IMR-90 (cell line): ENCODE measurements at regions not wholly inside any gene's neighbourhood (a gene's known extent, or its start where the extent isn't known, plus 50 kb on each side); places are given as distances from the start of the nearest gene placed in this dataset.

Experiments used
- ATAC-seq: fragments of 200-7000 bp; cut with Tn5 transposase; 2 replicates; pipeline ENCODE4 v1.9.1; 2020; ENCODE audit warnings: low read depth, mild to moderate bottlenecking, moderate library complexity
- BruUV-seq: library from RNA; stranded (reverse); fragments of 400-500 nt; replicated peaks from 2 replicates; lab custom pipeline; 2021; lab: Mats Ljungman, UMichigan
- CTCF ChIA-PET: fragments of 300-600 bp; formaldehyde crosslinking; extraction: SDS; loops from one replicate; lab custom pipeline; 2021; ENCODE audit warnings: antibody characterized with exemption; lab: Yijun Ruan, JAX
- POLR2A ChIA-PET: fragments of 300-600 bp; sonication (Branson Sonifier 250); formaldehyde crosslinking; loops from one replicate; lab custom pipeline; 2022; ENCODE audit warnings: antibody characterized with exemption; ENCODE audit not compliant: unreplicated experiment; lab: Charles Lee
- DNase-seq: peaks from one replicate; pipeline ENCODE4 v3.0.0; 2013
- H2AFZ ChIP-seq: replicated peaks from 2 replicates; pipeline ENCODE3; 2013; ENCODE audit warnings: low read length, mild to moderate bottlenecking; ENCODE audit not compliant: poor library complexity
- H2AK5ac ChIP-seq: 2 replicates; pipeline ENCODE4 v1.6.1; 2013; ENCODE audit warnings: low read depth, low read length, inconsistent platforms
- H2AK9ac ChIP-seq: replicated peaks from 2 replicates; pipeline ENCODE3; 2013; ENCODE audit warnings: mild to moderate bottlenecking, low read depth, low read length, moderate library complexity; ENCODE audit not compliant: poor library complexity
- H2BK120ac ChIP-seq: 2 replicates; pipeline ENCODE4 v1.6.1; 2013; ENCODE audit warnings: low read depth, low read length, inconsistent platforms
- H2BK15ac ChIP-seq: 3 replicates; pipeline ENCODE4 v1.6.1; 2013; ENCODE audit warnings: low read depth, low read length, inconsistent platforms
- H2BK20ac ChIP-seq: 2 replicates; pipeline ENCODE4 v1.6.1; 2013; ENCODE audit warnings: low read depth, mild to moderate bottlenecking, inconsistent platforms, low read length, moderate library complexity
- H2BK5ac ChIP-seq: 2 replicates; pipeline ENCODE4 v1.6.1; 2013; ENCODE audit warnings: mild to moderate bottlenecking, low read depth, low read length, inconsistent platforms; ENCODE audit not compliant: poor library complexity, severe bottlenecking
- H3K14ac ChIP-seq: replicated peaks from 2 replicates; pipeline ENCODE4 v1.6.1; 2013; ENCODE audit warnings: low read depth, low read length, inconsistent platforms
- H3K18ac ChIP-seq: 2 replicates; pipeline ENCODE4 v1.6.1; 2013; ENCODE audit warnings: low read depth, low read length, control low read depth
- H3K23ac ChIP-seq: 2 replicates; pipeline ENCODE4 v1.6.1; 2013; ENCODE audit warnings: low read depth, low read length, inconsistent platforms
- H3K27ac ChIP-seq: 2 replicates; pipeline ENCODE4 v1.5.1; 2013; ENCODE audit warnings: mild to moderate bottlenecking, control low read depth, low read length; ENCODE audit not compliant: insufficient read depth
- H3K27me3 ChIP-seq: 2 replicates; pipeline ENCODE4 v1.6.1; 2013; ENCODE audit warnings: low read length; ENCODE audit not compliant: control insufficient read depth, insufficient read depth
- H3K36me3 ChIP-seq: 2 replicates; pipeline ENCODE4 v1.6.1; 2013; ENCODE audit warnings: low read length, mixed read lengths; ENCODE audit not compliant: control insufficient read depth, insufficient read depth
- H3K4ac ChIP-seq: 2 replicates; pipeline ENCODE4 v1.6.1; 2013; ENCODE audit warnings: low read depth, low read length, inconsistent platforms
- H3K4me1 ChIP-seq: 2 replicates; pipeline ENCODE4 v1.6.1; 2013; ENCODE audit warnings: low read length, mixed read lengths; ENCODE audit not compliant: control insufficient read depth, insufficient read depth
- H3K4me2 ChIP-seq: 2 replicates; pipeline ENCODE4 v1.6.1; 2013; ENCODE audit warnings: low read depth, mild to moderate bottlenecking, control low read depth, low read length, moderate library complexity
- H3K4me3 ChIP-seq: 2 replicates; pipeline ENCODE4 v1.5.1; 2013; ENCODE audit warnings: low read depth, mild to moderate bottlenecking, control low read depth, low read length, moderate library complexity; ENCODE audit not compliant: insufficient read depth
- H3K56ac ChIP-seq: 2 replicates; pipeline ENCODE4 v1.6.1; 2013; ENCODE audit warnings: low read length, inconsistent platforms; ENCODE audit not compliant: insufficient read depth; ENCODE audit errors: extremely low read depth
- H3K79me1 ChIP-seq, 2 experiments: 2 replicates each; pipeline ENCODE4 v1.6.1; 2013; ENCODE audit warnings: low read length in 2 of 2, inconsistent platforms in 1 of 2, low read depth in 1 of 2
- H3K9ac ChIP-seq: 2 replicates; pipeline ENCODE4 v1.6.1; 2013; ENCODE audit warnings: low read depth, low read length, control low read depth
- H3K9me1 ChIP-seq: 2 replicates; pipeline ENCODE4 v1.6.1; 2013; ENCODE audit warnings: low read length, inconsistent platforms; ENCODE audit not compliant: insufficient read depth
- H3K9me3 ChIP-seq: 2 replicates; pipeline ENCODE4 v1.6.1; 2013; ENCODE audit warnings: low read length; ENCODE audit not compliant: control insufficient read depth, insufficient read depth
- H4K20me1 ChIP-seq: 2 replicates; pipeline ENCODE4 v1.6.1; 2013; ENCODE audit warnings: low read length, inconsistent platforms; ENCODE audit not compliant: insufficient read depth
- H4K5ac ChIP-seq: 2 replicates; pipeline ENCODE4 v1.6.1; 2013; ENCODE audit warnings: mild to moderate bottlenecking, low read depth, low read length, control low read depth
- H4K8ac ChIP-seq, 2 experiments: 2 replicates each; pipeline ENCODE4 v1.6.1; 2013; ENCODE audit warnings: low read depth in 2 of 2, low read length in 2 of 2, control low read depth in 1 of 2, inconsistent platforms in 1 of 2
- H4K91ac ChIP-seq: 2 replicates; pipeline ENCODE4 v1.6.1; 2013; ENCODE audit warnings: low read depth, low read length, inconsistent platforms; ENCODE audit not compliant: insufficient read depth
- BHLHE40 ChIP-seq: fragments of 150-350 bp; IDR thresholded peaks from 2 replicates; pipeline ENCODE4 v1.6.1; 2016; ENCODE audit warnings: mild to moderate bottlenecking, low read depth, low read length
- CHD1 ChIP-seq: IDR thresholded peaks from 2 replicates; pipeline ENCODE4 v1.6.1; 2012; ENCODE audit warnings: low read depth, low read length, improper control_type of control experiment
- MAFK ChIP-seq: IDR thresholded peaks from 2 replicates; pipeline ENCODE4 v1.6.1; 2012; ENCODE audit warnings: low read depth, low read length, improper control_type of control experiment
- RCOR1 ChIP-seq: IDR thresholded peaks from 2 replicates; pipeline ENCODE4 v1.6.1; 2012; ENCODE audit warnings: mild to moderate bottlenecking, low read length, improper control_type of control experiment; ENCODE audit not compliant: insufficient replicate concordance
- RFX5 ChIP-seq: IDR thresholded peaks from 2 replicates; pipeline ENCODE4 v1.8.0; 2012; ENCODE audit warnings: low read depth, mild to moderate bottlenecking, low read length, moderate library complexity
- WGBS, 2 experiments: methylation state at CpG; one replicate each; pipeline versions ENCODE4 v1.1.5 to v1.1.7; 2013; ENCODE audit warnings: missing lambda C conversion rate in 2 of 2; ENCODE audit not compliant: insufficient read length in 1 of 2; ENCODE audit errors: extremely low coverage in 2 of 2; 5-methylcytosine and 5-hydroxymethylcytosine counted together
- dilution Hi-C: fragments of 300-500 bp; cut with HindIII; formaldehyde crosslinking; loops from one replicate; pipeline ENCODE4 v1.14.3; 2018; ENCODE audit warnings: low sequenced_read_pairs; ENCODE audit not compliant: unreplicated experiment
- in situ Hi-C: fragments of 300-500 bp; cut with MboI; formaldehyde crosslinking; loops from 3 replicates; pipeline ENCODE4 v1.14.3; 2019; ENCODE audit warnings: low sequenced_read_pairs, inconsistent platforms, mixed read lengths
- intact Hi-C: fragments of 100-400 bp; cut with micrococcal nuclease; formaldehyde crosslinking; loops from 2 replicates; pipeline ENCODE4 v1.10.0; 2022
- TF ChIP-seq, protein P1 (sequence below): fragments of 150-350 bp; IDR thresholded peaks from 2 replicates; pipeline ENCODE4 v1.6.1; 2016; ENCODE audit warnings: low read depth, mild to moderate bottlenecking, low read length, moderate library complexity, borderline replicate concordance

DNA sequence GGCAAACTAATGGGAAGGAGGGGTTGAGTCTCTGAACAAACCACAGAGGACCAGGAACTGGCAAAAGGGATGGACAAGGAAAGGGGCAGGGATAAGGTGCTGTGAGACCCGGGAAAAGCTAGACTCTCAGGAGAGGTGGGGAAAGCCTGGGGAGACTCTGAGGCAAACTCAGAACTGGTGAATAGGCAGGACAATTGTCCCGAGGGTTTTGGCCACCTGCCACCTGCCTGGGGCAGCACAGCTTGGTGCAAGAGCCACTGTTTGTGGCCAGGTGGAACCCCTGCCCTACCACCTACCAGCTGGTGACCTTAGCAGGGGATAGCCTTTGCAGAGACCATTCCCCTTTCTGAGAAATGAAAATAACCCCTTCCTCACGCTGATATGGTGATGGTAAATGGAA, 129.4 kb upstream of the ASB18 start:
- H2BK20ac ChIP-seq: no peak overlapping the region
- no peak overlapping the region for H3K18ac ChIP-seq
- no peak overlapping the region for H2AK5ac ChIP-seq
- no peaks in the 10 kb centered on the region for H3K27me3 ChIP-seq
- ATAC-seq (no peak), DNase-seq (no peak)
- H3K36me3 ChIP-seq: no peaks in the 10 kb centered on the region
- no peak overlapping the region for H3K9ac ChIP-seq
- H2BK15ac ChIP-seq: no peak overlapping the region
- ChIA-PET POLR2A (no interaction called here), CTCF (no interaction called here)
- H3K14ac ChIP-seq: no peak overlapping the region
- no peak overlapping the region for H3K4me3 ChIP-seq
- H3K4ac ChIP-seq: no peak overlapping the region
- dilution Hi-C loops (no loop called here), in situ Hi-C loops (no loop called here), intact Hi-C loops (no loop called here)
- no peak overlapping the region for H2BK5ac ChIP-seq
- H2AK9ac ChIP-seq: no peak overlapping the region
- no peaks in the 10 kb centered on the region for H3K4me1 ChIP-seq
- H4K8ac ChIP-seq: no peak overlapping the region
- no peak overlapping the region for H3K4me2 ChIP-seq
- no peak overlapping the region for H4K91ac ChIP-seq
- no peak overlapping the region for H2AFZ ChIP-seq
- H3K9me1 ChIP-seq: no peaks in the 10 kb centered on the region
- no peaks in the 10 kb centered on the region for H4K20me1 ChIP-seq
- H3K56ac ChIP-seq: no peak overlapping the region
- H3K79me1 ChIP-seq: no peaks in the 10 kb centered on the region
- H3K23ac ChIP-seq: no peak overlapping the region
- H4K5ac ChIP-seq: no peak overlapping the region
- TF ChIP-seq, protein P1, sequence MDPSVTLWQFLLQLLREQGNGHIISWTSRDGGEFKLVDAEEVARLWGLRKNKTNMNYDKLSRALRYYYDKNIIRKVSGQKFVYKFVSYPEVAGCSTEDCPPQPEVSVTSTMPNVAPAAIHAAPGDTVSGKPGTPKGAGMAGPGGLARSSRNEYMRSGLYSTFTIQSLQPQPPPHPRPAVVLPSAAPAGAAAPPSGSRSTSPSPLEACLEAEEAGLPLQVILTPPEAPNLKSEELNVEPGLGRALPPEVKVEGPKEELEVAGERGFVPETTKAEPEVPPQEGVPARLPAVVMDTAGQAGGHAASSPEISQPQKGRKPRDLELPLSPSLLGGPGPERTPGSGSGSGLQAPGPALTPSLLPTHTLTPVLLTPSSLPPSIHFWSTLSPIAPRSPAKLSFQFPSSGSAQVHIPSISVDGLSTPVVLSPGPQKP: no peak
- no peak for TF ChIP-seq BHLHE40
- TF ChIP-seq MAFK: no peak
- TF ChIP-seq RCOR1: no peak
- TF ChIP-seq RFX5: no peak
- TF ChIP-seq CHD1: no peak
- no TSS peak for BruUV-seq
- no peak overlapping the region for H3K27ac ChIP-seq
- peaks cover 3% of the 10 kb centered on the region; the same call in 1 of the 2 replicates for H3K9me3 ChIP-seq
- H2BK120ac ChIP-seq: no peak overlapping the region
- 100% methylated on average over 1 of the region's 3 CpGs; no CpG with 5 or more reads in 1 of the 2 experiments for WGBS, 2 experiments
